ENCODE measurements at regions not wholly inside any gene's neighbourhood (a gene's known extent, or its start where the extent isn't known, plus 50 kb on each side); places are given as distances from the start of the nearest gene placed in this dataset.

GRCh38 chr15:66959066-66959465, 106.3 kb upstream of the SMAD3 start:
- Histone ChIP-seq H3K4me3 (no peak overlapping the region), H3K4me1 (no peaks in the 10 kb centered on the region), H3K27ac (no peak overlapping the region), H3K36me3 (no peaks in the 10 kb centered on the region), H3K27me3 (no peaks in the 10 kb centered on the region), H3K9me3 (no peaks in the 10 kb centered on the region)
- DNase-seq = no peak
- WGBS, 2 donors = 92 to 93% methylated on average over 10 of the region's 10 CpGs
- intact Hi-C loops (cut with DNase I) = no loop called here
- TF ChIP-seq POLR2A (IDR thresholded peaks at IDR 0.05) (no peak), EP300 (IDR thresholded peaks at IDR 0.05) (no peak), CTCF (IDR thresholded peaks at IDR 0.05) (no peak), POLR2AphosphoS5 (IDR thresholded peaks at IDR 0.05) (no peak)

- TF ChIP-seq POLR2AphosphoS5 (IDR thresholded peaks at IDR 0.05) (no peak), EP300 (IDR thresholded peaks at IDR 0.05) (no peak), POLR2A (IDR thresholded peaks at IDR 0.05) (no peak), CTCF (IDR thresholded peaks at IDR 0.05) (no peak)
- intact Hi-C loops (cut with DNase I) = no loop called here
- Histone ChIP-seq H3K9me3 (no peaks in the 10 kb centered on the region), H3K36me3 (no peaks in the 10 kb centered on the region), H3K4me3 (no peak overlapping the region), H3K4me1 (no peaks in the 10 kb centered on the region), H3K27me3 (no peaks in the 10 kb centered on the region), H3K27ac (no peak overlapping the region)
- WGBS, 2 donors = 75 to 78% methylated on average over 3 of the region's 3 CpGs
- no peak for DNase-seq
Measured at GRCh38 chr15:66959875-66960274, 105.5 kb upstream of the SMAD3 start.

- no peaks in the 10 kb centered on the region for H3K27me3 ChIP-seq
- H3K9me3 ChIP-seq = no peaks in the 10 kb centered on the region
- no peaks in the 10 kb centered on the region for H3K4me1 ChIP-seq
- WGBS, 2 donors = 92 to 93% methylated on average over 4 of the region's 4 CpGs
- no peak overlapping the region for H3K27ac ChIP-seq
- no peak for DNase-seq
- TF ChIP-seq POLR2AphosphoS5 (IDR thresholded peaks at IDR 0.05) (no peak), CTCF (IDR thresholded peaks at IDR 0.05) (no peak), EP300 (IDR thresholded peaks at IDR 0.05) (no peak), POLR2A (IDR thresholded peaks at IDR 0.05) (no peak)
- no peaks in the 10 kb centered on the region for H3K36me3 ChIP-seq
- H3K4me3 ChIP-seq = no peak overlapping the region
- intact Hi-C loops (cut with DNase I) = no loop called here
Measured at GRCh38 chr15:66960519-66960918, 104.9 kb upstream of the SMAD3 start.

GRCh38 chr15:66961407-66961884, 104.0 kb upstream of the SMAD3 start:
- no peak overlapping the region for H3K27ac ChIP-seq
- no peak overlapping the region for H3K4me3 ChIP-seq
- 55 to 68% methylated on average over 5 of the region's 5 CpGs for WGBS, 2 donors
- H3K4me1 ChIP-seq = no peaks in the 10 kb centered on the region
- H3K36me3 ChIP-seq = no peaks in the 10 kb centered on the region
- H3K9me3 ChIP-seq = no peaks in the 10 kb centered on the region
- no peaks in the 10 kb centered on the region for H3K27me3 ChIP-seq
- DNase-seq = no peak
- TF ChIP-seq EP300 (IDR thresholded peaks at IDR 0.05) (no peak), POLR2AphosphoS5 (IDR thresholded peaks at IDR 0.05) (no peak), POLR2A (IDR thresholded peaks at IDR 0.05) (no peak), CTCF (IDR thresholded peaks at IDR 0.05) (no peak)
- intact Hi-C loops (cut with DNase I) = no loop called here

GRCh38 chr15:66961901-66962300, 103.5 kb upstream of the SMAD3 start:
- Histone ChIP-seq H3K27me3 (no peaks in the 10 kb centered on the region), H3K27ac (no peak overlapping the region), H3K36me3 (no peaks in the 10 kb centered on the region), H3K9me3 (no peaks in the 10 kb centered on the region), H3K4me1 (no peaks in the 10 kb centered on the region), H3K4me3 (no peak overlapping the region)
- TF ChIP-seq POLR2AphosphoS5 (IDR thresholded peaks at IDR 0.05) (no peak), EP300 (IDR thresholded peaks at IDR 0.05) (no peak), POLR2A (IDR thresholded peaks at IDR 0.05) (no peak), CTCF (IDR thresholded peaks at IDR 0.05) (no peak)
- 91 to 94% methylated on average over 10 of the region's 10 CpGs for WGBS, 2 donors
- no peak for DNase-seq
- intact Hi-C loops (cut with DNase I) = no loop called here
